Activated CD4-positive, alpha-beta T cell treated with anti-CD3 and anti-CD28 coated beads for 1 hour (primary cell): ENCODE measurements at regions not wholly inside any gene's neighbourhood (a gene's known extent, or its start where the extent isn't known, plus 50 kb on each side); places are given as distances from the start of the nearest gene placed in this dataset.

Experiments
- DNase-seq: peaks from one replicate; pipeline ENCODE4 v3.0.0-alpha.2; 2020

DNA sequence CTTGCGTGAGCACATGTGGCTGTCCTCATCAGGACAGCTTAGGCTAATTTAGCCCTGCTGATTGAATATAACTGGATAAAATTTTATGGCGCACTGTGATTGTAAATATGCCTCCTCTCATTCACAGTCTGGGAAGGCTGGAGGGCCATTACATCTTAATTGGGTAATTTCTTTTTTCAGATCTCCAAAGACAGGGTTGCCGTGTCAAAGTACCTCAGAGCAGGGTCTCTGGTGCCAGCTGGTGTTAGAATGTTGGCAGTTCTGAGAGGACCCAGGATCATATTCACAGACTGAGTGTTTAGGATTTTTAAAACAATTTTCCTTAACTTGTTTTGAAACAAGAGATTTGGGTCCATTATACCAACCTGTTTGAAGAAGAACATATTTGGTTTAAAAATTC, 455.7 kb upstream of the TLE4 start:
- no peak for DNase-seq

DNA sequence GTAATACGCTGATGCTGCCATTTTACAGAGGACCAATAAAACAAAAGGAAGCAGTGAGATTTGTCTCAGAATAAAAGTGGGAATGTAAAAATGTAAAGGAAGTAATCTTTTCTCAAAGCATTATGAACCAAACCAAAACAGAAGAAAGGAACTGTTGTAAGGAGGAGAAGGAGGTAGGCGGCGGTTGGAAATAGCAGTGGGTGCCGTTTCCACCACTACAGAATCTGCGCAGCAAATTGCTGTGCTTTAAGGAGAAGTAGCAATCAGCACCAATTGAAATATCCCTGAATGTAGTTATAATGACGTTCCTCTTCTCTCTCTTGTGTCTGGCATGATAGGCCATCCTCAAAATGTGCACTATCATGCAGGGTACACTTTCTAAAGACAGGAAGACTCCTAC, 455.1 kb upstream of the TLE4 start:
- no peak for DNase-seq

DNA sequence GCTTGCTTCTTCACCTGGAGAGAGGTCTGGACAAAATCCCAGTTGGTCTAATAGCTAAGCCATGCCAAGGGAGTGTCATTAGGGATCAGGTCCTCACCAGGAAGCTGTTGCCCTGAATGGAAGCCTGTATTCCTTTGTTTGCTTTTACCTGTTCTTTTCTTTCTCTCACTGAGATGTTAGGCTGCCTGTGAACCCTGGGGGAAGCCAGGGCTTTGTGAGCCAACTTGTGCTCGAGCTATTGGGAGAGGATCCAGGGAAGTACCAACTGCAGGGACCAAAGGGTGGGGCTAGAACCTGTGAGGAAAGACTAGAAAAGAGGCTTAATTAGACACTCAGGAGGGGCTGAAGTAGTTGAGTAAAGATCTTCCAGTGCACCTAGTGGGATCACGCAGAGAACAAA, 451.2 kb upstream of the TLE4 start:
- DNase-seq: no peak

DNA sequence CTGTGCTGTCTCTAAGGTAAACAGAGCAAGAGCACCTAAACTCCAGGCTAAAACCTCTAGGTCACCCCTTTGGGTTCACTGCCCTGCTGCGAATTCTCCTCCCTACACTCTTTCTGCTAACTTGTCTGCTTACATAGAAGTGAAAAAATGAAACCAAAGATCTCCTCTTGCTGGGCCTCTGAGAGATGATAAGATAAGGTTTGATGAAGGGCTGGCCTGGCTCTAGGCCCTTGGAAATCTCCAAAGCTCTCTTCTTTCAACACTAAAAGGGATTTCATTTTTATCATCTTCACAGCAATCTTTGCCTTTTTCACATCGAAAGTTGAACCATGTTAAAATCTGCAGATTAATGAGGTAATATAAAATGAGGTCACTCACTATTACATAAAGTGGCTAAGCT, 450.8 kb upstream of the TLE4 start:
- no peak for DNase-seq

DNA sequence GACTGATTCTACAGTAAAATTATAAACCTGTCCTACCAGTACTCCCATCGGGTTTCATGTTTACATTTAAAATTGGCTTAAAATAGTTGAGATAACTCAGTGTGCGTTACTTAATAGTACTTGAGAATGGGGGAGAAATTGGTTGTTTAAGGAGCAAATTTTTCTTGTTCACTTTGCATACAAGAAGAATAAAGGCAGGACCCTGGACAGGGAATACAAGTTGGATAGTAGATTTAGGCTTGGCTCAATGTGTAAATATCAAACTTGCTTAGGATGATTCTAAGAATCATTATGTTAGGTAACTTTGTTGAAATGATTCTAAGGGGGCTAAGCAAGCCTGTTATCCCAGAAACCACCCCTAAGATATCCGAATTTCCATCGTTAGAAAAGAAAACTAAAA, 448.4 kb upstream of the TLE4 start:
- DNase-seq: no peak

DNA sequence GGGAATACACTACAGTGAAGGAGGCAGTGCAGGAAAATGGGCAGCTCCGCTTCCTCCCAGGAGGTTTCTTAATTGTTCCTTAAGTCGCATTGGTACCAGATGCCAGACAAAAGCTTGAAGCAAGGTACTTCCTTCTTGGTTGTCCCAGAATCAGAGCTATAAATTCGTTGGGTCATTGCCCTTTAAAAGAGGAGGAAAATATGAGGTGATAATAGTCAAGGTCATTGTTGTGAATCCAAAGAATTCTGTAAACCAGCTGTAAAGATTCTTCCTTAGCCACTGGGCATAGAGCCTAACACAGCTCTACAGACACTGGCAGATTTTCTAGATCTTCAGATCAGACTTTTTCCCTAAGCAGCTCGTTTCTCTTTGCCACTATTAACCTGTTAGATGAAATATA, 444.1 kb upstream of the TLE4 start:
- no peak for DNase-seq

DNA sequence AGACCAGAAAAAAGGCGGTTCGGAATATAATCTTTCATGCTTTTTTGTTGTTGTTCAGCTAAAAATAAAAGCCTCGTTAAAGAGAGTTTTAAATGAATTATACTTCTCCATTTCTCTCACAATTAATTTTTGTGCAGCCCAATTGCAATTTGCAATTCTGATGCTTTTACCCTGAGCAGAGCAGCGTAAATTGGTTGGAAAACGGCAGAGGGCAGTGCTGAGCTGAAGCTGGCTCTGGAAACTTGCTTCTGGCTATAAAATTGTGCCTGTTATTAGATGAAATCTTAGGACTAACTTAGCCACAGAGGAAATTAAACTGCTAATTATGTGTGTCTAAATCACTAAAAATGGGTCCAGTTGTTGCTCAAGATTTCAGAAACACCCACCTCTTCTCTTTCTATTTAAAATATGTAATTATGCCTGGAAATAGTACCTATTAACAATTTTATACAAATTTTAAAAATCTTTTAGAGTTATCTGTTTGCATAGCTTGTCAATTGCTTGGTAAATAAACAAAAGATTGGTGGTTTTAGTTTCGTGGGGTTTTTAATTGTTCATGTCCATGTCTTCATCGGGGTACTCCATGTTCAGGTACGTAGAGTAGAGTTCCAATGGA, 441.8 kb upstream of the TLE4 start:
- DNase-seq: no peak

DNA sequence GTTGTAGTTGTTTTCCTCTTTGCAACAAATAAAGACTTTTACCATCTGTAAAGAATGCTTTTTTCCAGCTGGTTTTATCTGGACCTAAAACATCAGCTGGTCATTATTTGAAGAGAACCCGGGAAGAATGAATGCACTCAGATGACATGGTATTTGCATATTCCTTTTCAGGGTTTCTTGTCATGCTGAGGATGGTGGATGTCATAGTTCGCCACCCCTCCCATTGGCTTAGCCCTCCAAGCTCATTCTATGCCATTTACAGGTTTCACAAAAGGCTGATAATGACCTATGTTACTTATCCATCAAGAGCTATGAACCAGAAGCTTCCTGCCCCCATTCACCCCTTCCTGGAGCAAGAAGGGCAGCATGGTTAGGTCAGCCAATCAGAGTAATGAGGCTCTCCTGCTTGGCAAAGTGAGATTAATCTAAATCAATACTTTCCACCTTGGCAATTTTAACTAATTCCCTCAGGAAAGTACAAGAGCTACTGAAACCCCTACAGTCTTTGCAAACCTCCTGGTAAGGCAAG, 440.5 kb upstream of the TLE4 start:
- no peak for DNase-seq

DNA sequence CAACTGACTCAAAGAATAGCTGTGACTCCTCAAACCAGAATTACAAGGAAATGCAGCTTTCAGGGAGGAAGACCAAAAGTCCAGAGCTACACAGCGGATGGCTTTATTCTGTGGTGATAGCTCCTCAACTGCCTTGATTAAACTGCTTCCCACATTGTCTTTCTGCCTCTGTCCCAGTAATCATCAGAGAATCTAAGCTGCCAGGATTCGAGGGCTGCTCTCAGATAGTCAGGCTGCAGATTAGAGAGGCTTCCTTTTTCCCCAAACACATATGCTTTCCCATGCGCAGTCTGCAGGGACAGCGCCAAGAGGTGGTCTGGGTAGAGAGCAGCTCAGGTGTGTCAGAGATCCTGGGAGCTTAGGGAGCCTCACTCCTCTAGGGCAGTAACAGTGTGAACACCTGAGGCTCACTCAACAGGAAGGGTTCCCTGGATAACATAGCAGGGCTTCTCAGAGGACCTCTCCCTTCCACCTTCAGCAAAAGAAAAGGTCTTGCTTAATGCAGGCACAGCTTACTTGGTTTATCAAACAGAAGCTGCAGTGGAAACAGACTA, 439.9 kb upstream of the TLE4 start:
- DNase-seq: no peak

DNA sequence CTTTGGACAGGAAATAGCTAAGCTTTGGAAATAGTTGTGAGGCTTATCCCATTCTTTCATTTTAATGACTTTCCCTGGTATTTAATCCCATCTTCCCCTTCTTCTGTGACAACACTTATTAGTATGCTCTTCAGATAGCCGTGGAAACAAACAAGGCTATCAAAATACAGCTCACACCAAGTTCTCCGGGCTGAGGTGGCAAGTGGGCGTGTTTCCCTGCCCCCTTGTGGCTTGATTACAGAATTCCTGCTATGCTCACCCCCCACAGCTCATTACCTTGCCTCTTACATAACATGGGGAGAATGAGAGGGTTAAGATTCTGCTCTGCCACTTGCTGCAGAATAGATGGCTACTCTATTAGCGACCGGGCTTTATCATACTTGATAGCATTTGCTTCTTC, 437.1 kb upstream of the TLE4 start:
- DNase-seq: no peak

DNA sequence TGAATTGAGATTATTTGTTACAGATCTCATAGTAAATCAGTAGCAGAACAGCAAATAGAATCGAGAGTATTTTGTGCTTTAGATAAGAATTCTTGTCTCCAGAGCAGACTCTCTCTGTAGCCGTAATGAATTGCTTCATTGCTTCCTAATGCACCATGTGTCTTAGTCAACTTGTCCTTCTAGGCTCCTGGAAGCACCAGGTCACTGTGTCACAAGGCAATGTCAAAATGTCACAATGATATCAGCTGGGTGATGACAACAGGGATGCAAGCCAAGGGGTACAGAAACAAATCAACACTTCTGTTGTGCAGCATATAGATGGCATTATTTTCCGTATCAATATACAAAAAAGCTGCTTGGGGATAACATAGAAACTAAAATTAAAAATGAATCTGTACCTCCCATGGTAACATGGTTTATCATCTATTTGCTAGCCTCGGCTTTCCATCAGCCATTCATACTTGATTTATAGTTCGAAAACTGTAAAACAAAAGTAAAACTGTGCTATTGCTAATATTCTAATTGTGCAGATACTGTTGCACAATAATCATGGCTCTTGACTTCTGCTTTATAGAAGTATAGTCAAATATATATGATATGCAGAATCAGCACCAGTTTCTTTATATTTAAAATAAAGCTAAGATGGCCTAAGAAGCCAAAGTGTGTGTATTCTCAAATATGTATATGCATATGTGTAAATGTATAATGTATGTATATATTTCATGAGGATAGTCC, 435.9 kb upstream of the TLE4 start:
- no peak for DNase-seq

DNA sequence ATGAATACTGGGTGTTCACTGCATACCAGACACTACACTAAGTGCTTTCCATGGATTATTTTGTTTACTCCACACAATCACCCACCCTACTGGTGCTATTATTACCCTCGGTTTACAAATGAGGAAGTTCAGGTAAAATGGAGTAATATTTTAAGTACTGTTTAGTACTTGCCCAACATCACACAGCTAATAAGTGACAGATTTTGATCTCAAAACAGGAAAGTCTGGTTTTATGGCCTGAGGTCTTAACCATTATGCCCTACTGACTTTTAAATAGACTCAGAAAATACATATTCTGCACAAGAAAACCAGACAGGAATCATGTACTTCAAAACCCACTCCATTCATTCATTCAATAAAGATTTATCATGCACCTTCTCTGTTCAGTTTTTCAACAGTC, 431.0 kb upstream of the TLE4 start:
- no peak for DNase-seq

DNA sequence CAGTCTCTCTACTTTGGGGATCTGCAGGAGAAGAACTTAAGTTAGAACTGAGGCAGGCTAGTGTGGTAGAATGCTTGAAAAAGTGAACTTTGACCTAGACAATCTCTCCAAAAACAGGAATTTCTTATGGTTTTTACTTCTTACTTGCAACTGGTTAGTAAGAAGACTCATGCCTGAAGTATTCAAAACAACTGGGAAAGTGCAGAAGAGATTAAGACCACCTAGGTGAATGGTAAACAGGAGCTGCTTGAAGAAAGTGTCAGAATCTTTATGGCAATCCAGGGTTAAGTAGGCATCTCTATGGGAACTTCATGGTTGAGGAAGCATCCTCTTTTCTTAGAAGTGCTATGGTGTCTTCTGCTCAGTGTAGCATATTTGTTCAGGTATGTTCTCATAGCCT, 428.6 kb upstream of the TLE4 start:
- no peak for DNase-seq

DNA sequence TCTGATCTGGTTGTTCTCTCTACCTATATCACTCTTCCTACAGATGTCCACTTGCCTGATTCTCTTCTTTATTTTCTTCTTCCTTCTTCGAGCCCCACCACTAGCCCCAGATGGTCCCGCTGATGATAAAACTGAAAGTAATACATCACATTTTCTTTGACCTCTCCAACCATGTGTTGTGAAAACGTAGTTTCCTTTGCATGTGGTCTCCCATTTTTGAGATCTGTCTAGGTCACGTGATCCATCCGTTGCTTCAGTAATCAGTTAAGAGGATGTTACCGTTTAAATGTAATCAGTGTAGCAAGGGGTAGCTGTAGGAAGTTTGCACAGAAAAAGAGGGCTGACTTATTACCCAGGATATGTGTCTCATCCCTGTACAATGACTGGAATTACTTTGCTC, 426.3 kb upstream of the TLE4 start:
- DNase-seq: no peak

DNA sequence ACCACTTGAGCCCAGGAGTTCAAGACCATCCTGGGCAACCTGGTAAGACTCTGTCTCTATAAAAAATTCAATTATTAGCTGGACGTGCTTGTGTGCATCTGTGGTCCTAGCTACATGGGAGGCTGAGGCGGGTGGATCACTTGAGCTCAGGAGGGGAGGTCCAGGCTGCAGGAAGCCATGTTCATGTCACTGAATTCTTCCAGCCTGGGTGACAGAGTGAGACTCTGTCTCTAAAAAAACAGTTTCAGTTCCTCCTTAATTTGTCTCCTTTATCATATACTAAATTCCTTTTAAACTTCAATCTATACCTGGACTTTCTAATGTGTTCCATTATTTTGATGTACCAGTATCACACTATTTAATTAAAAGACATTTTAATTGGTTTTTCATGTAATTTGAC, 422.2 kb upstream of the TLE4 start:
- DNase-seq: no peak

DNA sequence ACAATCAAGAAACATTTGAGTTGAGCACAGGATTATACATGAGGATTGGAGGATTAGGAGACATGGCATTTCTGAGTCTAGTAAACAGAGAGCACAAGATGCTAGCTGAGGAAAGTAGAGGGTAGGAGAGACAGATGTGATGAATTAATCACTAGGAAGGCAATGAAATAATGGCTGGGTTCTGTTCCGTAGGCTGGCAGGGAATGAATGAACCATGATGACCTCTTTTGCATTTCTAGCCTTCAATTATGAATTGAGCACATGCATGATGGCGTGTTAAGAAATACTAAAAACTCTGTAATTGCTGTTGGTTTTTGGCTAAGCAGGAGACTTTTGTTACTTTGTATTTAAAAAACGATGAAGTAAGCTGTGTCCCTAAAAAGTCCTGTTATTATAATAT, 420.0 kb upstream of the TLE4 start:
- no peak for DNase-seq

DNA sequence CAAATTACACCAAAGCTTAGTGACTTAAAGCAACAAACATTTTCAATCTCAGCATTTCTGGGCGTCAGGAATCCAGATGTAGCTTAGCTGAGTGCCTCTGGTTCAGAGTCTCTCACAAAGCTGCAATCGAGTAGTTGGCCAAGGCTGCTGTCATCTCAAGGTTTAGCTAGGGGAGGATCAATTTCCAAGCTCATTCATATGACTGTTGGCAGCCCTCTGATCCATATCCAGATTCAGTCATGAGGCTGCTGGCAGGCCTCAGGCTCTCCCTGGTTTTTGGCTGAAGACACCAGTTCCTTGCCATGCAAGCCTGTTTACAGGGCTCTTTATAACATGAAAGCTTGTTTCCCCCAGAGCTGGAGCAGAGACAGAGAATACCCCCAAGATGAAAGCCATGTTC, 419.5 kb upstream of the TLE4 start:
- DNase-seq: no peak

DNA sequence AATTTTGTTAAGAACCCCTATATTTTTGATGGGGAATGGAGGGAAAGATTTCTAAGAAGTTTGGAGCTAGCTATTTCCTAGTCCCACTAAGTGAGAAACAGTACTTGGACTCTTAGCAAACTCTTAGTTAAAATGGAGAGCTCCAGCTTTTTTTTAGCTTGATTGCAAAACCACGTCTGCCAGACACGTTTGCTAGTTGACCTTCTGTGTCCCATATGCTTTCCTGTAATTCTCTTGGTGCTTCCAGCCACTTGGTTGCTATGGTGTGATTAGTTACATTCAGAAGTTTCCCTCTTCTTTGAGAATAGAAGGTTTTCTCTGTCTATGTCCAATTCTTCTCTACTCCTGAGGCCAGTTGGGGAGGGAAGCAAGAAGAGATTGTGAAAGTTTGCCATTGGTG, 417.0 kb upstream of the TLE4 start:
- DNase-seq: no peak

DNA sequence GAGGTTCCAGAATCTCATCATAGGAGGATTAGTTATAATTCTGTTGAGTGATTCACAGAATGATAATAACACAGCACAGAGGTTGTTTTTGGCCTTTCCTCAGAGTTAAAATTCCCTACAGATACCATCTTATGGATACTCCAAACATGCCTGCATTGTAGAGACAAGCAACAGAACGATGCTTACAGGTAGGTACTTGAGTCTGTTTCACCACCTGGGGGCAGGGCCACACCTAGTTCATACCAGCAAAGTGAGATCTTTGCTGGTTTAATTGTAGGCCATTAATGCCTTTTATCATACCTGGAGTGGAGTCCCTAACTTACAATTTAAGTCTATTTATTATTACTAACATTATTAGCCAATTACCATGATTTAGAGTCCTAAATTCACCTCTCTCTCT, 416.5 kb upstream of the TLE4 start:
- DNase-seq: no peak

DNA sequence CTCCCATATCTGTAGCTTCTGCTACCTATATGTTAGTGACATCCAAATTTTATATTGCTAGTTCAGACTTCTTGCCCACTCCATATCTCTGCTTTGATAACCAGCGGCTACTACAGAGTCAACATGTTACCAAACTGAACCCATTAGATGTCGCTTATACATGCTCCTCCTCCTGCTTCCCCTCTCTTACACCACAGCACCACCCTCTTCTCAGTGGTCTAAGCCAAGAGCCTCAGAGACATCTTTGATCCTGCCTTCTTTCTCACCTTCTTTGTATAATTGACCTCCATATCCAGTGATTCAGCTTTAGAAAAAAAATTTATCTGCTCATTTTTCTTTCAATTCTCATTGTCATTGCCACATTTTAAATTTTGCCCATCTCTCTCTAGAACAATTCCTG, 408.2 kb upstream of the TLE4 start:
- DNase-seq: no peak

DNA sequence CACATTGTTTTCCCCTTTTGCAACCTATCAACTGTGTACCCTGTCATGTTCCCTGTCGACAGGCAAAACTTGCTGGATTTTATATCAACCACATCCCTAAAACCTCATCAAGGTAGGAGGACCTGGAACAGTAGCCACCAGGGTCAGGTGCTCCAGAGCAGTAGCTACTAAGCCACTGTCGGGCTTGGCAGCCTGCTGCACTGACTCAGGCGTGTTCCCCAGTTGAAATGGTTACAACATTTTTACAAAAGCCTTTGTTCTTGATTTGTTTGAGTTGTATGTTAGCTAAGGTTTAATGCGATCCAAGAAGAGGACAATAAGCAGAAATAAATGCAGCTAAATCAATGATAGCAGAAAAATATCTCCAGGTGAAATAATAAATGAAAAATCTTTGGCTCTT, 407.4 kb upstream of the TLE4 start:
- DNase-seq: no peak

DNA sequence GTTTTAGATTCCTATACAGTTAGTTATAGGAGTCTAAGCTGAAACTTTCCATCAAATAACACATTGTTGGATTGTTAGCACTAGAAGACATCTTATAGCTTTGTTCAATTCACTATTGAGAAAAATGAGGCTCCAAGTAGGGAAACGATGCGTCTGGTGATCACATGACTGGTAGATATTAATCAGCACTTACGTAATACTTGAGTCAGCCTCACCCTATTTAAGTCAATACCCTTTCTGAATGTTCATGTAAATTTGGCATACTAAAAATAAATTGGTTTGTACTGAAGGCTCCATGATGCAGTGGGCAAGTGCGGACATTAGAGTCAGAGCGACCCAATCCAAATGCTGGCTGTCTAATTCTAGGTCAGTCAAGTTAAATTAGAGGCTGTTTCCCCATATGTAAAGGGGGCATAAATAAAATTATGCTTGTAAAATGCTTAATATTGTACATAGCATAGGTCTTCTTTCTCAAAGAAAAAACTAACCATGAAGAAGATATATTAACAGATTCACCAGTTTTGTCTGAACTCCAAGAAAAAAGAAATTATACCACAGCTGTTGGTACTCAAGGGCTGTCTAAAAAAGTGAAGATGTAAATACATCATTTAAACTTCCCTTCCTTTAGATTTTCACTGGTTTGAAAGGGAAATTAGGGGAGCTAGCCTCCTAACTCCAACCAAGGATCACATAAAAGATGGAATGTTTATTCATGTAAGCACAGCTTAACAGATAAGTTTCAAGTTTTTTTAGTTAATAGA, 406.6 kb upstream of the TLE4 start:
- no peak for DNase-seq

DNA sequence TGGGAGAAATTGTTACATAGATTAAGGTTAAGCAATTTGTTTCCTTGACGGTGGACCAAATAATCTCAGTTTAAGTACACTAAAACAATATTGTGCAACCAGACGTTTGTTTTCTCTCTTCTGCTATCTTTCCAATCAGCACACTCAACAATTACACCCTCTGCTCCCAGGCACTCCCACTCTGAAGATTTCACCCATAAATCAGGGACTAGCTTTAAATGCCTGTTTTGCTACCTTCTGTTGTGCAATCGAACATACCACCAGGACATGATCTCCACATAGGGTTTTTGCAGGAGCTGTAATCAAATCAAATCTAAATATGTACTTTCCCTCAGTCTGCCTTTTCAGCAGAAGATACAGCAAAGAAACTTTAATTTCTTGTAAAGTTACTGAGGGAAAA, 405.8 kb upstream of the TLE4 start:
- DNase-seq: no peak

DNA sequence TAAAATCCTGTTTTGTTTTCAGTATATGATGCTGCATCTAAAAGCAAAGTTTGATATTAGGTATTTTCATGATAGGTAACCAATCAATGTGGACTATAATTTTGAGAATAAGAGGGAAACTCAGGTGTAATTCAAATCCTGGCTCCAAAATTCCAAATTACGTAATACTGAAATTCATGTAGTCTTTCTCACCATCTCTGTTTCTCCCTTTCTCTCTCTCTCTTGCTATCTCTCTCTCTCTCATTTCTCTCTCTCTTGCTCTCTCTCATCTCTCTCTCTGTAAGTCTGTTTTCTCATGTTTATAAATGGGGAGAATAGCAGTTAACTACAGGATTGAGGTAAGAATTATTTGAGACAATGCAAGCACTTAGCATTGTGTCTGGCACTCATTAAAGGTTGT, 401.1 kb upstream of the TLE4 start:
- DNase-seq: no peak
